OCI-LY7 (cell line): ENCODE measurements at regions not wholly inside any gene's neighbourhood (a gene's known extent, or its start where the extent isn't known, plus 50 kb on each side); places are given as distances from the start of the nearest gene placed in this dataset.

Experiments used
- BruUV-seq: library from RNA; stranded (reverse); fragments of 400-500 nt; replicated peaks from 2 replicates; lab custom pipeline; 2021; lab: Mats Ljungman, UMichigan
- CTCF ChIA-PET: fragments of 300-600 bp; sonication (Branson Sonifier 250); formaldehyde crosslinking; loops from one replicate; lab custom pipeline; 2022; ENCODE audit warnings: antibody characterized with exemption; ENCODE audit not compliant: unreplicated experiment; lab: Charles Lee
- POLR2A ChIA-PET: fragments of 300-600 bp; sonication (Branson Sonifier 250); formaldehyde crosslinking; loops from one replicate; lab custom pipeline; 2022; ENCODE audit warnings: antibody characterized with exemption; lab: Charles Lee
- DNase-seq: peaks from one replicate; pipeline ENCODE4 v3.0.0-alpha.2; 2015; ENCODE audit warnings: low spot score
- H2AFZ ChIP-seq: fragments of 200-600 bp; sonication (generic), shearing (Covaris generic); 2 replicates; pipeline ENCODE4 v1.6.1; 2014; ENCODE audit warnings: mild to moderate bottlenecking, antibody characterized with exemption, low read length, moderate library complexity
- H3K27ac ChIP-seq: fragments of 200-600 bp; sonication (generic); 2 replicates; pipeline ENCODE4 v1.5.1; 2014; ENCODE audit warnings: mixed run types, low read depth, mild to moderate bottlenecking, moderate library complexity, low read length, inconsistent platforms; ENCODE audit not compliant: poor library complexity, severe bottlenecking
- H3K36me3 ChIP-seq: fragments of 200-600 bp; sonication (generic); 2 replicates; pipeline ENCODE4 v1.6.1; 2014; ENCODE audit warnings: mild to moderate bottlenecking, antibody characterized with exemption, low read length, moderate library complexity, mixed read lengths; ENCODE audit not compliant: insufficient read depth
- H3K4me1 ChIP-seq: fragments of 200-600 bp; sonication (generic); 2 replicates; pipeline ENCODE4 v1.5.1; 2014; ENCODE audit warnings: mild to moderate bottlenecking, low read length; ENCODE audit not compliant: insufficient read depth, poor library complexity, severe bottlenecking
- H3K4me2 ChIP-seq: fragments of 200-600 bp; sonication (generic); 2 replicates; pipeline ENCODE4 v1.6.1; 2014; ENCODE audit warnings: mild to moderate bottlenecking, low read length
- H3K4me3 ChIP-seq: fragments of 200-600 bp; sonication (generic); 2 replicates; pipeline ENCODE4 v1.5.1; 2014; ENCODE audit warnings: mild to moderate bottlenecking, low read depth, low read length; ENCODE audit not compliant: poor library complexity, severe bottlenecking
- H3K79me2 ChIP-seq: fragments of 200-600 bp; sonication (generic); 2 replicates; pipeline ENCODE4 v1.6.1; 2016; ENCODE audit warnings: low read depth, mild to moderate bottlenecking, low read length, moderate library complexity, mixed read lengths; ENCODE audit not compliant: insufficient read depth
- H3K9me2 ChIP-seq: fragments of 200-600 bp; sonication (generic); 2 replicates; pipeline ENCODE4 v1.6.1; 2016; ENCODE audit warnings: mild to moderate bottlenecking, low read length, mixed read lengths; ENCODE audit not compliant: insufficient read depth
- H3K9me3 ChIP-seq: fragments of 200-600 bp; sonication (generic); 2 replicates; pipeline ENCODE4 v1.6.1; 2014; ENCODE audit warnings: mild to moderate bottlenecking, mixed run types, low read length, mixed read lengths
- H4K20me1 ChIP-seq: fragments of 200-600 bp; sonication (generic); 2 replicates; pipeline ENCODE4 v1.6.1; 2014; ENCODE audit warnings: mild to moderate bottlenecking, antibody characterized with exemption, low read length, moderate library complexity, mixed read lengths; ENCODE audit not compliant: insufficient read depth
- CTCF ChIP-seq: fragments of 200-600 bp; sonication (generic); conservative IDR thresholded peaks from 2 replicates; pipeline ENCODE4 v1.5.1; 2014; ENCODE audit warnings: mild to moderate bottlenecking, antibody characterized with exemption, low read length, moderate library complexity, mixed read lengths
- EZH2phosphoT487 ChIP-seq: fragments of 200-600 bp; sonication (generic); IDR thresholded peaks from 2 replicates; pipeline ENCODE4 v1.6.1; 2018; ENCODE audit warnings: low read depth, borderline replicate concordance, mild to moderate bottlenecking, mixed run types, antibody characterized with exemption, low read length, moderate library complexity, mixed read lengths
- intact Hi-C: fragments of 100-400 bp; cut with micrococcal nuclease; formaldehyde crosslinking; loops from one replicate; pipeline ENCODE4 v1.10.0; 2022; ENCODE audit not compliant: unreplicated experiment

GRCh38 chr15:53844634-53845033, 85.2 kb upstream of the WDR72 start:
- ChIA-PET CTCF (no interaction called here), POLR2A (interaction anchor here (0.6 kb wide), 1 partner anchor 33 kb away, joined by 3 read pairs; no protein-coding TSS in a partner anchor)
- no TSS peak for BruUV-seq
- Histone ChIP-seq H4K20me1 (no peaks in the 10 kb centered on the region), H3K9me3 (no peaks in the 10 kb centered on the region), H3K27ac (no peak overlapping the region), H3K4me1 (no peaks in the 10 kb centered on the region), H3K36me3 (no peaks in the 10 kb centered on the region), H3K79me2 (no peaks in the 10 kb centered on the region), H3K9me2 (no peaks in the 10 kb centered on the region), H2AFZ (no peak overlapping the region), H3K4me3 (no peak overlapping the region), H3K4me2 (no peak overlapping the region)
- TF ChIP-seq EZH2phosphoT487 (no peak), CTCF (no peak)
- no peak for DNase-seq
- intact Hi-C loops: no loop called here

GRCh38 chr15:53843869-53844569, 84.6 kb upstream of the WDR72 start:
- no peaks in the 10 kb centered on the region for H3K79me2 ChIP-seq
- intact Hi-C loops: no loop called here
- ChIA-PET POLR2A (interaction anchor here (0.6 kb wide), 1 partner anchor 34 kb away, joined by 3 read pairs; no protein-coding TSS in a partner anchor), CTCF (no interaction called here)
- DNase-seq: no peak
- no peaks in the 10 kb centered on the region for H3K9me2 ChIP-seq
- no peak overlapping the region for H3K27ac ChIP-seq
- H4K20me1 ChIP-seq: no peaks in the 10 kb centered on the region
- no peaks in the 10 kb centered on the region for H3K9me3 ChIP-seq
- H2AFZ ChIP-seq: no peak overlapping the region
- H3K4me2 ChIP-seq: no peak overlapping the region
- no TSS peak for BruUV-seq
- TF ChIP-seq EZH2phosphoT487: no peak
- no peak for TF ChIP-seq CTCF
- no peak overlapping the region for H3K4me3 ChIP-seq
- H3K36me3 ChIP-seq: no peaks in the 10 kb centered on the region
- H3K4me1 ChIP-seq: no peaks in the 10 kb centered on the region

- no peak overlapping the region for H3K27ac ChIP-seq
- H3K9me2 ChIP-seq: no peaks in the 10 kb centered on the region
- no TSS peak for BruUV-seq
- POLR2A ChIA-PET: no interaction called here
- no peaks in the 10 kb centered on the region for H3K9me3 ChIP-seq
- H3K4me3 ChIP-seq: no peak overlapping the region
- H3K4me2 ChIP-seq: no peak overlapping the region
- TF ChIP-seq EZH2phosphoT487 (no peak), CTCF (no peak)
- no peak for DNase-seq
- intact Hi-C loops: no loop called here
- H2AFZ ChIP-seq: no peak overlapping the region
- no peaks in the 10 kb centered on the region for H3K4me1 ChIP-seq
- no peaks in the 10 kb centered on the region for H3K79me2 ChIP-seq
- H4K20me1 ChIP-seq: no peaks in the 10 kb centered on the region
- CTCF ChIA-PET: no interaction called here
- H3K36me3 ChIP-seq: no peaks in the 10 kb centered on the region
Measured at GRCh38 chr15:53843166-53843565, 83.7 kb upstream of the WDR72 start.
